Activated naive CD4-positive, alpha-beta T cell treated with anti-CD3 and anti-CD28 coated beads, Interleukin-2, amount 10 ng/mL, durations not matched to agents 7 days and 5 days (primary cell): ENCODE measurements at regions not wholly inside any gene's neighbourhood (a gene's known extent, or its start where the extent isn't known, plus 50 kb on each side); places are given as distances from the start of the nearest gene placed in this dataset.
"Not testable (repeated sequence)": the region's sequence is repeated elsewhere in the genome, so short reads cannot be mapped to it uniquely, and the experiment has no call there.

Experiments used
- CTCF ChIA-PET: fragments of 350-600 bp; sonication (Branson Sonifier 250); formaldehyde crosslinking; loops from one replicate; lab custom pipeline; 2021; ENCODE audit warnings: antibody characterized with exemption; lab: Charles Lee
- DNase-seq: peaks from one replicate; pipeline ENCODE4 v3.0.0-alpha.2; 2020
- H3K27ac Mint-ChIP-seq: one replicate; pipeline ENCODE4 v1.8.0; 2021; ENCODE audit warnings: mild to moderate bottlenecking, moderate library complexity, mixed read lengths
- H3K27me3 Mint-ChIP-seq: one replicate; pipeline ENCODE4 v1.8.0; 2021; ENCODE audit warnings: mild to moderate bottlenecking, mixed read lengths
- H3K36me3 Mint-ChIP-seq: one replicate; pipeline ENCODE4 v1.8.0; 2021; ENCODE audit warnings: mixed read lengths
- H3K4me1 Mint-ChIP-seq: one replicate; pipeline ENCODE4 v1.8.0; 2021; ENCODE audit warnings: mixed read lengths
- H3K4me3 Mint-ChIP-seq: one replicate; pipeline ENCODE4 v1.8.0; 2021; ENCODE audit warnings: mild to moderate bottlenecking, moderate library complexity, mixed read lengths
- H3K9me3 Mint-ChIP-seq: one replicate; pipeline ENCODE4 v1.8.0; 2021; ENCODE audit warnings: mixed read lengths

DNA sequence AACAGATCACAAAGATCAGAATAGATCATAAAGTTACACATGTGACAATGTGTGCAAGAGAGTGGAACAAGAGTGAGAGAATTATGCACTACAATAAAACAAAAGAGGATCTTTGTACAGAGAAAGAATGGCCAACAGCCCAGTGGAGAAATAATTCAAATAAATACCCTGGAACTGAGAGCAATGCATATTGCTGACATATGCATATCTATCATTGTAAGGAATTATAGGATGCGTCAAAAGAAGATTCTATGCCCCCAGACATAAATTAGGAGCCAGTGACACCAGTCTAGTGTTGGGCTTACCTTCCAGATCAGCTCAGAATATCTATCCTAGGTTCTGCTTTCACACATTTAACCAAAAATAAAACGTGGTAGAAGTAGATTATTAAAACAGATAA, 320.1 kb upstream of the VCX start:
- Mint-ChIP-seq H3K36me3 (no peaks in the 10 kb centered on the region), H3K27ac (no peak overlapping the region), H3K4me3 (no peak overlapping the region), H3K27me3 (no peaks in the 10 kb centered on the region), H3K9me3 (peaks cover 9% of the 10 kb centered on the region), H3K4me1 (no peaks in the 10 kb centered on the region)
- CTCF ChIA-PET = no interaction called here
- DNase-seq = no peak

DNA sequence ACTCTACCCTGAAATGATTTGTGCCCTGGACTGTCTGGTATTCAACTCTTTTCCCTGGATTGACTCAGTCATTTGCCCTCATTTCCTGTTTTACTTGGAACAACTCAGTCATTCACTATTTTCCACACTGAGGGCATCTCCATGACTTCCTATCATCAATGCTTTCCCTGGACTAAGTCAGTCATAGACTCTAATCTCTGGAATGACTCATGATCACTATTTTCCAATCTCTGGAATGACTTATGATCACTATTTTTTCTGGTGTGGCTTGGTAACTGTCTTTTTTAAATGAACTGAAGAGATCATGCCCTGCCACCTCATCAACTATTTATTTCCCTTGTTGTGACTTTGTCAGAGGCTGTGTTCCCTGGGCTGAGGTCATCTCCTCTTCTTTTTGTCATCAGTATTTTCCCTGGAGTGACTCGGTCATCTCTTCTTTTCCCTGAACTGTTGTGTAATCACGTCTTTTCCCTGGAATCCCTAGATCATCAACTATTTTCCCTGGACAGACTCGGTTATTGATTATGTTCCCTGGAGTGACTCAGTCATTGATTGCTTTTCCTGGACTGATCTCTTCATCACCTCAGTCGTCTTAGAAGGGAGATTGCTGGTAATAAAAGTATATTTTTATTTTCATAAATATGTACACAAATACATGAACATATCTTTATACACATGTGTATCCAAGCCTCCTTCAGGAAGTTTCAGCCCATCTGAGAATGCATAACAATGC, 327.1 kb upstream of the VCX start:
- Mint-ChIP-seq H3K4me3 (no peak overlapping the region), H3K9me3 (peaks cover 6% of the 10 kb centered on the region), H3K4me1 (no peaks in the 10 kb centered on the region), H3K27ac (no peak overlapping the region), H3K36me3 (no peaks in the 10 kb centered on the region), H3K27me3 (no peaks in the 10 kb centered on the region)
- CTCF ChIA-PET = no interaction called here
- DNase-seq = no peak

DNA sequence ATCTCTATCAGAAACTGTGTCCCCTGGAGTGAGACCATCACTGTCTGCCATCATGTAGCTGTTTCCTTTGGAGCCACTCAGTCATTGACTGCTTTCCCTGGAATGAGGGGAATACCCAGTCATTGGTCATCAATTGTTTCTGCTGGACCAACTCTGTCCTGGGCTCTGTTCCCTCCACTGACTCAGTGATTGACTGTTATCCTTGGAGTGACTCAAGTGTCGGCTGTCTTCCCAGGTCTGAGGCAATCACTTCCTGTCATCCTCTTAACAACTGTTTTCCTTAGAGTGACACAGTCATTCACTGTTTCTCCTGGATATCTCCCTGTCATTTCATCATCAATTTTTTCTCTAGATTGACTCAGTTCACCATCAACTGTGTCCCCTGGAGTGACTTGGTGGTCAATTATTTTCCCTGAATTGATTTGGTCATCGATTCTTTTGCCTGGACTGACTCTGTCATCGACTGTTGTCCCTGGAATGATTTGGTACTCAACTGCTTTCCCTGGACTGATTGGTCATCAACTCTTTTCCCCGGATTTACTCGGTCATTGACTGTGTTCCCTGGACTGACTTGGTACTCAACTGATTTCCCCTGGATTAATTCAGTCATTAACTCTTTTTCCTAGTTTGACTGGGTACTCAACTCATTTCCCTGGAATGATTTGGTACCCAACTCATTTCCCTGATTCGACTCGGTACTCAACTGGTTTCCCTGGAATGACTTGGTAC, 327.9 kb upstream of the VCX start:
- H3K36me3 Mint-ChIP-seq = no peaks in the 10 kb centered on the region
- no peak overlapping the region for H3K4me3 Mint-ChIP-seq
- no peaks in the 10 kb centered on the region for H3K27me3 Mint-ChIP-seq
- CTCF ChIA-PET = no interaction called here
- DNase-seq = no peak
- H3K27ac Mint-ChIP-seq = no peak overlapping the region
- peaks cover 6% of the 10 kb centered on the region for H3K9me3 Mint-ChIP-seq
- no peaks in the 10 kb centered on the region for H3K4me1 Mint-ChIP-seq

DNA sequence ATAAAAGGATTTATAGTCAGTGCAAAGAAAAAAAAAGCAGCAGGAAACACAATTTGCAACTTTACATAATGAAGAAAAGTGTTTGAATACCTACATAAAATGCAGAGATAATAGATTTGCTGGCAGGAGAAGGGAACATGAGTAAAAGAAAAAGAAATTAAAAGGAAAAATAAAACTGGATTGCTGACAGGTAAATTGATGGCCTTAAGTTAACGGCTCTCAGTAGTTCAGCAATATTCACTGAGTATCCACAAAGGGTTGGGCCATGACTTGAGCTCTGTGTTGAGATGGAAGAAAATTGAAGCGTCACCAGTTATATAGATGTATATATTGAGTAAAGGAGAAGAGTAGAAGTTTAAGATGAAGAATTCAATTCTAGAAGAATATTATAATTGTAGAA, 330.1 kb upstream of the VCX start:
- H3K27me3 Mint-ChIP-seq = no peaks in the 10 kb centered on the region
- CTCF ChIA-PET = no interaction called here
- H3K36me3 Mint-ChIP-seq = no peaks in the 10 kb centered on the region
- DNase-seq = no peak
- no peaks in the 10 kb centered on the region for H3K4me1 Mint-ChIP-seq
- H3K9me3 Mint-ChIP-seq = peaks cover 6% of the 10 kb centered on the region
- no peak overlapping the region for H3K4me3 Mint-ChIP-seq
- no peak overlapping the region for H3K27ac Mint-ChIP-seq

DNA sequence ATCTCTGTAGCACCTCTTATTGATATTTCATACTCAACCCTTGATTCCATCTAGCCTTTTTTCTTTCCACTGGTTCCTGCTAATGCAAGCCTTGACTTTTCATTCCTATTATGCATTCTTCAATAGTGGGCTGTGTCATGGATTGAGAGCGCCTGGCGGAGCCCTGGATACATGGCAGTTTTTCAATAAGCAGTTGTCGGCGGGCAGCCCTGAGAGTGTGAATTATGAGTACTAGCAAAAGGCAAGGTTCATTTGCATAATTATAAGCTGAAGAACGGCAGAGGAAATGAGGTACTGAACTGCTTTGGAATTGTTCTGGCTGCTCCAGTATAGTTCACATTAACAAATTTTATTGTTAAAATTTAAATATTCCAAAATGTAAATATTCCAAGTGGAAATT, 339.7 kb upstream of the VCX start:
- Mint-ChIP-seq H3K4me3 (no peak overlapping the region), H3K4me1 (no peaks in the 10 kb centered on the region), H3K27me3 (no peaks in the 10 kb centered on the region), H3K36me3 (no peaks in the 10 kb centered on the region), H3K9me3 (peaks cover 5% of the 10 kb centered on the region), H3K27ac (no peak overlapping the region)
- DNase-seq = no peak
- CTCF ChIA-PET = no interaction called here

DNA sequence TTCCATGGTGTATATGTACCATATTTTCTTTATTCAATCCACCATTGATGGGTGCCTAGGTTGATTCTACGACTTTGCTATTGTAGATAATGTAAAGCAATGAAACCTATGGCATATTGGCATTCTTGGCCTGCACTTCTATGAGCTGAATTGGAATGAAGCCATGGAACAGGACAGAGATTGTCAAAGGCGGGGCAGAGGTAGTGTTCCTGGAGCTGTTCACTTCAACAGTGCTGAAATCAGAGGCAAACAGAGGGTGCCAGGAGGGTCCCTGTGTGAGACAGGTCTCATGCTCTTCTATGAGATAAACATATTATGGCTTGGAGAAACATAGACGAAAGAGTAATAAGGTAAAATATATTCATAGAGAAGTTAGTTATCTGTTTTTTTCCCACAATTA, 342.6 kb upstream of the VCX start:
- no peak for DNase-seq
- CTCF ChIA-PET = no interaction called here
- Mint-ChIP-seq H3K36me3 (no peaks in the 10 kb centered on the region), H3K27ac (no peak overlapping the region), H3K9me3 (peaks cover 3% of the 10 kb centered on the region), H3K4me3 (no peak overlapping the region), H3K27me3 (no peaks in the 10 kb centered on the region), H3K4me1 (no peaks in the 10 kb centered on the region)

DNA sequence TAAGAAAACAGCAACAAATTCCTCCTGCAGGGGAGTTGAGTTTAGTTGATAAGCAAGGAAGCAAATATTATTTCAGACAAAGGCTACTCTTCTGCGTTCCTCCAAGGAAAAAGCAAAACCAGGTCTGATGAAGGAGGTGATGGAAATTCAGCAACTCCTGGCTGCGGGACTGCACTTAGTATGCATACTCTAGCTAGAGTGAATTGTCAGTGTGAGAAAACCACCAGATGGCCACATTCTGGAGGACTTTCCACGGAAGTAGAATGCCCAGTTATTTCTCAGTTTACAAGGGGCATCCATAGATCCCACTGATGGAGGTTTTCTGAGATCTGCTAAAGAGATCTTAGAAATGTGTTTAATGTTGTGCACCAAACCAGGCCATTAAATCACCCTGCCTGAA, 338.6 kb upstream of the PUDP start:
- no peaks in the 10 kb centered on the region for H3K27me3 Mint-ChIP-seq
- no peak for DNase-seq
- no peaks in the 10 kb centered on the region for H3K36me3 Mint-ChIP-seq
- H3K4me3 Mint-ChIP-seq = no peak overlapping the region
- H3K4me1 Mint-ChIP-seq = no peaks in the 10 kb centered on the region
- no peak overlapping the region for H3K27ac Mint-ChIP-seq
- CTCF ChIA-PET = no interaction called here
- H3K9me3 Mint-ChIP-seq = no peaks in the 10 kb centered on the region

DNA sequence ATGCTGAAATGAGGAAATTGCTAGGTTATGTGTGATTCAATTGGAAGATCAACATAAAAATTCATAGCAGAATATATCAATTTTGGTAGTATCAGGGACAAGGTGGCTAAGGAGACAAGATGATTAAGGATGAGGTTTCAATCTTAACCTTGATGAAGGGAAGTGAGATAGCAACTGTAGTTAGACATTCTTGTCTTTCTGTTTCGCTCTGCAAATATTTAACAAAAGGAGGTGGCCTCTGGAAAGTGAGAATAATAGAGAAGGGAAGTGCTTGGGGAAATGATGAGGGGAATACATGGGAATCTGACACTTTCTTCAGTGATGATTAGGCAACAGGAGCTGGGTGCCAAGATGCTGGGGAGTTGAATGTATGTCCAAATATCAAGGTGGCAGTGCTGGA, 337.1 kb upstream of the PUDP start:
- no peak for DNase-seq
- no peaks in the 10 kb centered on the region for H3K9me3 Mint-ChIP-seq
- no peaks in the 10 kb centered on the region for H3K4me1 Mint-ChIP-seq
- no peaks in the 10 kb centered on the region for H3K27me3 Mint-ChIP-seq
- H3K27ac Mint-ChIP-seq = no peak overlapping the region
- CTCF ChIA-PET = no interaction called here
- no peaks in the 10 kb centered on the region for H3K36me3 Mint-ChIP-seq
- H3K4me3 Mint-ChIP-seq = no peak overlapping the region

DNA sequence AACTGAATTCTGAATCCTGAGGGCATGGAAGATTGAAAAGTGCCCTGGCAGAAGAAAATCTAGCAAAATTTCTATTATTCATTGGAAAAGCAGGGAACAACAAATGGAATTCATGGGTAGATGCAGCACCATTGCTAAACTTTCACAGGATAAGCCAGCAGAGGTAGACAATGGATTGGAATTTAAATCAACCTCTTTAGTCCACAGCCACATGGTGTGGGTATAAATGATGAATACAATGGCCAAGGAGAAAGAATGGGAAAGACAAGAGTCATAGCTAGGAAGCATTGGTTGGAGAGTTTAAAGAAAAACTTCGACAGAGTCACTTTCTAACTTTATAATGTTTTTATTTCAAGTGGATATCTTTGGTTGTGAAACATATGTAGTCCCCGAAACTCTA, 332.8 kb upstream of the PUDP start:
- no peak for DNase-seq
- Mint-ChIP-seq H3K27me3 (no peaks in the 10 kb centered on the region), H3K4me1 (no peaks in the 10 kb centered on the region), H3K4me3 (no peak overlapping the region), H3K36me3 (no peaks in the 10 kb centered on the region), H3K27ac (no peak overlapping the region), H3K9me3 (peaks cover 6% of the 10 kb centered on the region)
- CTCF ChIA-PET = no interaction called here

DNA sequence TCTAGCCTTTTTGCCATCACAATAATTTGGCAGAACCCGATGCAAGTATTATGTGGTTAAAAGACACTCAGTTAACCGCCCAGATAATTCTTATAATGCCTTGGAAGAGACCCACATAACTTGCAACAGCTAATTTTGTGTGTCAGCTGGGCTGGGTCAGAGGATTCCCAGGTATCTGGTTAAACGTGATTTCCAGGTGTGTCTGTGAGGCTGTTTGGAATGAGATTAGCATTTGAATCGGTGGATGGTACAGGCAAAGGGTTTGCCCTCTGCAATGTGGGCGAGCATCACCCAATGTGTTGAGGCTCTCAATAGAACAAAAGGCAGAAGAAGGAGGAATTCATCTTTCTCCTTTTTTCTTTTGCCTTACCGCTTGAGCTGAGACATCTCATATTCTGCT, 314.2 kb upstream of the PUDP start:
- Mint-ChIP-seq H3K36me3 (no peaks in the 10 kb centered on the region), H3K27ac (no peak overlapping the region), H3K4me1 (no peaks in the 10 kb centered on the region), H3K27me3 (no peaks in the 10 kb centered on the region), H3K4me3 (no peak overlapping the region), H3K9me3 (peaks cover 3% of the 10 kb centered on the region)
- DNase-seq = no peak
- CTCF ChIA-PET = no interaction called here

DNA sequence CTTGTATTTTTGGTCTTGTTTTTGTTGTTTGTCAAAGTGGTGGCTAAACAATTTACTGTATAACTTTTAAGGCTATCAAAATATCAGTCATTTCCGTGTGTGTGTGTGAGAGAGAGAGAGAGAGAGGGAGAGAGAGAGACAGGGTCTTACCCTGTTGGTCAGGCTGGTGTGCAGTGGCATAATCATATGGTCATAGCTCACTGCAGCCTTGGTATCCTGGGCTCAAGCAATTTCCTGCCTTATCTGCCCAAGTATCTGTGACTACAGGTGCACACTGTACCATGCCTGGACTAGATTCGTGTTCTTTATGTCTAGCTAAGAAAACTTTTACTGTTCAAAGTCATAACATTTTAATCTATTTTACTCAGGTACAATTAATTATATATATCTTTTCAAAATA, 313.1 kb upstream of the PUDP start:
- H3K27ac Mint-ChIP-seq, H3K9me3 Mint-ChIP-seq, H3K4me3 Mint-ChIP-seq, H3K27me3 Mint-ChIP-seq, CTCF ChIA-PET, H3K36me3 Mint-ChIP-seq, H3K4me1 Mint-ChIP-seq, DNase-seq: not testable (repeated sequence)

DNA sequence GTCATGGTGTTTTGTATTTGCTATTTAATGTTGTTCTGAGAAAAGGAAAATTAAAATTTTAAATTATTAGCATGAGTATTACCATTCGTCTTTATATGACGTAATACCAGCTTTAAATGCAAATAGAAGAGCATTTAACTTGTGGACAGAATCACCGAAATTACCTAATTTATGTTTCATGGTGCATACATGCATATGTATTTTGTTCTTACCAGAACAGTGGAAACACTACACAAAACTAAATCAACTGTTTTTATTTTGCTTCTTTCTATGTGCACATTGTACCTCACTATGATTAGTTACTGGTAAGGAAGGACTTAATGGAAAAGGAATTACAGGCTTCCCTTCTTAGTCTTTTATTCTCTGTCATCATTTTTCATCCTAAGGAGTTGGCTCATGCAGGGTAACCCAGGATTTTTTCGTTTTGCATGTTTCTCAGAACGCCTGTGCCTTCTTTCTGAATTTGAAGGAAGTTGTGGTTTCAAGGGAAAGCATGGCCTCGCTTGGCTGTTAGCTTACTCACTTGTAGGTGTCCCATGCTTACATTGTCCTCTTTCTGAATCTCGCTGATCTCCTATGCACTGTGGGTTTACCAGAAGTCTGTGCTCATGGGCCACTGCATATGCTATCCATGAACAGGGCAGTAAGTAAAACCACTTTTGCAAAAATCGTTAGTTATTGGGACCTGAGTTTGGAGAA, 300.0 kb upstream of the PUDP start:
- Mint-ChIP-seq H3K36me3 (no peaks in the 10 kb centered on the region), H3K27ac (no peak overlapping the region), H3K4me1 (no peaks in the 10 kb centered on the region), H3K4me3 (no peak overlapping the region), H3K27me3 (no peaks in the 10 kb centered on the region), H3K9me3 (no peaks in the 10 kb centered on the region)
- no peak for DNase-seq
- CTCF ChIA-PET = no interaction called here

DNA sequence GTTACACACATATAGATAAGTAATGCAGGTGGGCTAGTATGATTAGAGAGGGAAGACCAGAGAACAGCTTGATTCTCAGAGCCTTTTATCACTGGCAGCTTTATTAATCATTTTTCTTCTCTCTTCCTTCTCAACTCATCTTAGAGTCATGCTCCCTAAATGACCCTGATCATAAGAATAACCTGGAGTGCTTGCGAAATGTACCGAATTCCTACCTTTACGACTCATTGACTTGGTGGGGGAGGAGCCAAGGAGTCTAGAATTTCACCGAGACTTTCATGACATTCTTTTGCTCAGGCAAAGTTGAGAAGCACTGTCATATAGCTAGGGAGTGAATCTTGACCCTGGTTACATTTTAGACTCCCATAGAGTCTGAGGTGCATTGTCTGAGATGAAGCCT, 298.9 kb upstream of the PUDP start:
- CTCF ChIA-PET = no interaction called here
- H3K36me3 Mint-ChIP-seq = no peaks in the 10 kb centered on the region
- no peak for DNase-seq
- no peaks in the 10 kb centered on the region for H3K27me3 Mint-ChIP-seq
- no peaks in the 10 kb centered on the region for H3K9me3 Mint-ChIP-seq
- no peaks in the 10 kb centered on the region for H3K4me1 Mint-ChIP-seq
- H3K4me3 Mint-ChIP-seq = no peak overlapping the region
- H3K27ac Mint-ChIP-seq = no peak overlapping the region

DNA sequence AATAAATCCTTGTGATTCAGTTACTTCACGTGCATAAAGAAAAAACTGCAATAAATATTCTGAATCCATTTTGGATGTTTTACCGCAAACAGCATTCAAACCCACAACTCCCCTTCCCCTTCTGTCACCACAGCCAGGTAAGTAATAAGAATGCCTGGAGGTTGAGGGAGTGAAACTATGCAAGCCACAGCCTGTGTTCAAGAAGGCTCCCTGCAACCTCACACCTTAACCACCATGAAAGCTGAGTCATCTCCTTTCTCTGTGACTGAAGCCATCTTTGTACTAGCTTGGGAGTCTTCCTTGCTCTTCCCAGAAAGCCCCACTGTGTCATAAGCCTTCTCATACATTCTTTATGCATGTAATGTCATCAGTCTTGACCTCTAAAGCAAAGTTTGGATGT, 297.0 kb upstream of the PUDP start:
- no peaks in the 10 kb centered on the region for H3K36me3 Mint-ChIP-seq
- no peaks in the 10 kb centered on the region for H3K4me1 Mint-ChIP-seq
- H3K27me3 Mint-ChIP-seq = no peaks in the 10 kb centered on the region
- CTCF ChIA-PET = no interaction called here
- no peaks in the 10 kb centered on the region for H3K9me3 Mint-ChIP-seq
- H3K27ac Mint-ChIP-seq = no peak overlapping the region
- H3K4me3 Mint-ChIP-seq = no peak overlapping the region
- no peak for DNase-seq

DNA sequence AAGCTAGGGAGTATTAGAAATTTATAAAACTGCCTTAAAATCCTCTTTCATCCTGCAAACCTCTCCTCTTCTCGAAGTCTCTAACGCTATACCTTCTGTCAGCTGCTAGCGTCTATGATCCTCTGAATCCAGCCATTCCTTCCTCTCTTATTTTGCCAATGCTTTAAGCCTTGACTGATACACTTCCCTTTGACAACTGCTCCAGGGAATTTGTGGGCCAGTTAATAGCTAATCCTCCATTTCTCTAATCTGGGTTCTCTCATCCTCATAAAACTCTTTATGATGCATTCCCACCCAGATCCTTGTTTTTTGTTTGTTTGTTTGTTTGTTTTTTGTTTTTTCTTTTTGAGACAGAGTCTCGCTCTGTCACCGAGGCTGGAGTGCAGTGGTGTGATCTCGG, 293.6 kb upstream of the PUDP start:
- no peak for DNase-seq
- H3K36me3 Mint-ChIP-seq = no peaks in the 10 kb centered on the region

More for the DNA sequence above, 293.6 kb upstream of the PUDP start:
- Mint-ChIP-seq H3K9me3 (no peaks in the 10 kb centered on the region), H3K4me3 (no peak overlapping the region), H3K27ac (no peak overlapping the region), H3K4me1 (no peaks in the 10 kb centered on the region), H3K27me3 (no peaks in the 10 kb centered on the region)
- CTCF ChIA-PET = no interaction called here
